GM23248 (cell line): ENCODE measurements at regions not wholly inside any gene's neighbourhood (a gene's known extent, or its start where the extent isn't known, plus 50 kb on each side); places are given as distances from the start of the nearest gene placed in this dataset.

Source experiments
- EZH2 ChIP-seq: fragments of 200-600 bp; sonication (generic); IDR thresholded peaks from 2 replicates; pipeline ENCODE4 v1.6.1; 2018; ENCODE audit warnings: antibody characterized with exemption, mild to moderate bottlenecking; ENCODE audit not compliant: insufficient read depth, poor library complexity, severe bottlenecking
- EZH2phosphoT487 ChIP-seq: fragments of 200-600 bp; sonication (generic); IDR thresholded peaks from 2 replicates; pipeline ENCODE4 v1.6.1; 2018; ENCODE audit warnings: antibody characterized with exemption, moderate library complexity, mild to moderate bottlenecking, low read depth; ENCODE audit not compliant: insufficient read depth

DNA sequence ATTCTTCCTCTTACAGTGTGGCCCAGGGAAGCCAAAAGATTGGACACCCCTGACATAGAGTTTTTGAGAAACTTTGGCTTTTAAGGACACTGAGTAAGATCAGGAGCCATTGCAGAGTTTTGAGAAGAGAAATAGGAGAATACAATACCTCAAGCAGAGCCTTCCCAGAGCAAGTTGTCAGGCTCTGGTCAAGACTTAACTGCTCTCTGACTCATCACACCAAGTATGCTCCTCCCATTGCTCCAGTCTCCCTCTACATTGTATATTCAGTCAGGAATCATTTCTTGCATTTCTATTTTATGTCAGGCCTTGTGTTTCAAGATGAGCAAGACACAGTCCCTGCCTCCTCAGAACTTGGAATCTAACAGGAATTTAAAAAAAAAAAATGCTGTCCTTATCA lies 176.4 kb upstream of the FMR1 start:
- no peak for TF ChIP-seq EZH2
- no peak for TF ChIP-seq EZH2phosphoT487
